HCT116 (cell line): ENCODE measurements at regions not wholly inside any gene's neighbourhood (a gene's known extent, or its start where the extent isn't known, plus 50 kb on each side); places are given as distances from the start of the nearest gene placed in this dataset.

Experiments used
- ATAC-seq: fragments of 200-7000 bp; cut with Tn5 transposase; 2 replicates; pipeline ENCODE4 v1.9.1; 2020; ENCODE audit warnings: mild to moderate bottlenecking, moderate library complexity
- BruUV-seq: library from RNA; stranded (reverse); fragments of 400-500 nt; replicated peaks from 2 replicates; lab custom pipeline; 2021; lab: Mats Ljungman, UMichigan
- CTCF ChIA-PET: fragments of 300-600 bp; sonication (Branson Sonifier 250); formaldehyde crosslinking; loops from one replicate; lab custom pipeline; 2021; ENCODE audit warnings: antibody characterized with exemption; lab: Charles Lee
- POLR2A ChIA-PET: fragments of 300-600, 350-600 bp; sonication (Branson Sonifier 250); formaldehyde crosslinking; loops from one replicate; lab custom pipeline; 2021; ENCODE audit warnings: antibody characterized with exemption; lab: Charles Lee
- RAD21 ChIA-PET, 2 experiments: fragments of 300-600 bp; sonication (Branson Sonifier 250); formaldehyde crosslinking; loops; one replicate each; lab custom pipeline; 2023; ENCODE audit warnings: low total read pairs in 2 of 2; ENCODE audit not compliant: uncharacterized antibody in 2 of 2, unreplicated experiment in 2 of 2, low non-redundant PET in 1 of 2; lab: Charles Lee
- DNase-seq: peaks from one replicate; pipeline ENCODE4 v3.0.0-alpha.2; 2010; ENCODE audit warnings: low read depth, low spot score
- H2AFZ ChIP-seq: fragments of 200-600 bp; shearing (Covaris generic), sonication (generic); 2 replicates; pipeline ENCODE4 v1.6.1; 2017; ENCODE audit warnings: low read depth, mixed run types, mixed read lengths, antibody characterized with exemption, low read length; ENCODE audit not compliant: poor library complexity, severe bottlenecking
- H3K27ac ChIP-seq: 2 replicates; pipeline ENCODE4 v1.5.1; 2012; ENCODE audit warnings: low read depth, low read length
- H3K27me3 ChIP-seq: fragments of 200-600 bp; sonication (generic); 2 replicates; pipeline ENCODE4 v1.6.1; 2016; ENCODE audit warnings: mixed run types, low read length, mixed read lengths; ENCODE audit not compliant: insufficient read depth
- H3K36me3 ChIP-seq, 2 experiments: fragments of 200-500 bp in 1 of 2; fragments of 200-600 bp in 1 of 2; sonication (Bioruptor generic) in 1 of 2; sonication (generic) in 1 of 2; 2 replicates each; pipeline versions ENCODE4 v1.5.1 to v1.6.1; 2014 to 2016; ENCODE audit warnings: low read length in 2 of 2, inconsistent platforms in 1 of 2, mixed read lengths in 1 of 2, mixed run types in 1 of 2; ENCODE audit not compliant: insufficient read depth in 2 of 2, control insufficient read depth in 1 of 2
- H3K4me1 ChIP-seq, 2 experiments: fragments of 200-600 bp in 1 of 2; sonication (generic) in 1 of 2; 2 replicates each; pipeline versions ENCODE4 v1.5.1 to v1.6.1; 2012 to 2017; ENCODE audit warnings: low read length in 2 of 2, inconsistent platforms in 1 of 2, mild to moderate bottlenecking in 1 of 2, mixed read lengths in 1 of 2, mixed run types in 1 of 2, moderate library complexity in 1 of 2; ENCODE audit not compliant: insufficient read depth in 2 of 2, control insufficient read depth in 1 of 2
- H3K4me2 ChIP-seq: fragments of 200-600 bp; sonication (generic); 2 replicates; pipeline ENCODE4 v1.6.1; 2017; ENCODE audit warnings: mixed run types, low read length, mixed read lengths
- H3K4me3 ChIP-seq, 2 experiments: fragments of 200-600 bp in 1 of 2; sonication (generic) in 1 of 2; replicated peaks in 1 of 2; 2 replicates each; pipeline ENCODE4 v1.5.1; 2011 to 2016; ENCODE audit warnings: low read length in 2 of 2, control low read depth in 1 of 2, low read depth in 1 of 2, mild to moderate bottlenecking in 1 of 2, mixed read lengths in 1 of 2, mixed run types in 1 of 2
- H3K79me2 ChIP-seq: fragments of 200-600 bp; sonication (generic); 2 replicates; pipeline ENCODE4 v1.6.1; 2017; ENCODE audit warnings: mild to moderate bottlenecking, mixed run types, low read length, moderate library complexity, mixed read lengths; ENCODE audit not compliant: insufficient read depth
- H3K9ac ChIP-seq: fragments of 200-600 bp; sonication (generic); 2 replicates; pipeline ENCODE4 v1.6.1; 2016; ENCODE audit warnings: low read length, mixed read lengths
- H3K9me2 ChIP-seq: fragments of 200-600 bp; sonication (generic), shearing (Covaris generic); 2 replicates; pipeline ENCODE4 v1.6.1; 2017; ENCODE audit warnings: mixed run types, mild to moderate bottlenecking, moderate library complexity; ENCODE audit not compliant: insufficient read depth
- H3K9me3 ChIP-seq, 2 experiments: fragments of 200-500 bp in 1 of 2; fragments of 200-600 bp in 1 of 2; sonication (Bioruptor generic) in 1 of 2; sonication (generic) in 1 of 2; 2 replicates each; pipeline ENCODE4 v1.6.1; 2014 to 2017; ENCODE audit warnings: low read length in 2 of 2, mixed read lengths in 2 of 2, inconsistent platforms in 1 of 2, low read depth in 1 of 2, mild to moderate bottlenecking in 1 of 2, mixed run types in 1 of 2, moderate library complexity in 1 of 2; ENCODE audit not compliant: control insufficient read depth in 1 of 2, insufficient read depth in 1 of 2
- H4K20me1 ChIP-seq: fragments of 200-600 bp; sonication (generic), shearing (Covaris generic); 2 replicates; pipeline ENCODE4 v1.6.1; 2017; ENCODE audit warnings: mixed run types, mild to moderate bottlenecking, moderate library complexity; ENCODE audit not compliant: insufficient read depth
- ATF3 ChIP-seq: IDR thresholded peaks from 2 replicates; pipeline ENCODE4 v1.6.1; 2012
- EGR1 ChIP-seq: IDR thresholded peaks from 2 replicates; pipeline ENCODE4 v1.6.1; 2012; ENCODE audit warnings: low read depth
- EZH2 ChIP-seq: fragments of 200-600 bp; sonication (generic); IDR thresholded peaks from 2 replicates; pipeline ENCODE4 v1.6.1; 2017; ENCODE audit warnings: antibody characterized with exemption, mixed run types
- FOSL1 ChIP-seq: IDR thresholded peaks from 2 replicates; pipeline ENCODE4 v1.6.1; 2012; ENCODE audit warnings: low read depth
- JUND ChIP-seq: IDR thresholded peaks from 2 replicates; pipeline ENCODE4 v1.6.1; 2012
- POLR2A ChIP-seq: IDR thresholded peaks from 2 replicates; pipeline ENCODE4 v1.7.0; 2011; ENCODE audit warnings: borderline replicate concordance; ENCODE audit not compliant: insufficient read depth, insufficient read length; ENCODE audit errors: extremely low read depth
- POLR2AphosphoS5 ChIP-seq: IDR thresholded peaks from 2 replicates; pipeline ENCODE4 v1.6.1; 2011; ENCODE audit warnings: mild to moderate bottlenecking, low read depth, low read length, moderate library complexity
- RAD21 ChIP-seq: IDR thresholded peaks from 2 replicates; pipeline ENCODE4 v1.6.1; 2012; ENCODE audit warnings: low read depth, mild to moderate bottlenecking
- REST ChIP-seq: IDR thresholded peaks from 2 replicates; pipeline ENCODE4 v1.6.1; 2012; ENCODE audit warnings: low read depth
- SRF ChIP-seq: IDR thresholded peaks from 2 replicates; pipeline ENCODE4 v1.6.1; 2012; ENCODE audit warnings: low read depth
- YY1 ChIP-seq: IDR thresholded peaks from 2 replicates; pipeline ENCODE4 v1.6.1; 2011; ENCODE audit warnings: low read length, low read depth, moderate library complexity, mild to moderate bottlenecking; ENCODE audit not compliant: insufficient replicate concordance; ENCODE audit errors: extremely low read depth
- ZBTB33 ChIP-seq: IDR thresholded peaks from 2 replicates; pipeline ENCODE4 v1.6.1; 2011; ENCODE audit warnings: mild to moderate bottlenecking, low read length, moderate library complexity; ENCODE audit not compliant: insufficient replicate concordance; ENCODE audit errors: extremely low read depth
- ZFX ChIP-seq: fragments of 450-650 bp; IDR thresholded peaks from 2 replicates; pipeline ENCODE4 v1.6.1; 2017
- intact Hi-C: fragments of 100-400 bp; cut with micrococcal nuclease; formaldehyde crosslinking; loops from 2 replicates; pipeline ENCODE4 v1.10.0; 2022
- TF ChIP-seq, protein P1 (sequence below): IDR thresholded peaks from 2 replicates; pipeline ENCODE4 v1.6.1; 2012
- TF ChIP-seq, protein P2 (sequence below), 3 experiments: fragments of 200-600 bp in 1 of 3; sonication (generic) in 1 of 3; IDR thresholded peaks in 2 of 3; conservative IDR thresholded peaks in 1 of 3; 2 replicates each; pipeline ENCODE4 v1.5.1; 2012 to 2017; ENCODE audit warnings: low read depth in 2 of 3, low read length in 2 of 3, antibody characterized with exemption in 1 of 3, borderline replicate concordance in 1 of 3, control low read depth in 1 of 3, mild to moderate bottlenecking in 1 of 3, mixed read lengths in 1 of 3, mixed run types in 1 of 3, moderate library complexity in 1 of 3; ENCODE audit not compliant: insufficient read depth in 1 of 3

DNA sequence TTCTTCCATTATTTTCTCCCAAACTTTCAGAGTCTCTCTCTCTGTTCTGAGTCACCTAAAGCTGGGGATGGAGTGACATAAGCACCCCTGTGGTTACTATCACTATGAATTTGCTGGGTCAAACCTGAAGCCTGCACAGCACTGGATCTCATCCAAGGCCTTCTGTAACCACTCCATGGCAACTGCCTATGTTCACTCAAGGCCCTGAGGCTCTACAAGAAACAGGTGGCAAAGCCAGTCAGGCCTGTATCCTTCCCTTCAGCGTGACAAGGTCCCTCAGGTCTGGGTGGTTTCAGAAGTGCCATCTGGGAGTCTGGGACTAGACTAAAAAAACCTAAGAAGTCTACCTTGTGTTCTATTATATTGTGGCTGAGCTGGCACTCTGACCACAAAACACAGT, 1278.8 kb upstream of the EYS start:
- intact Hi-C loops: no loop called here
- H3K36me3 ChIP-seq: no peaks in the 10 kb centered on the region
- ChIA-PET CTCF (no interaction called here), RAD21 (no interaction called here), POLR2A (no interaction called here)
- ATAC-seq (no peak), DNase-seq (no peak)
- peaks cover 12 to 14% of the 10 kb centered on the region in 2 experiments; a peak in 2 of 4 replicates for H3K9me3 ChIP-seq
- no peaks in the 10 kb centered on the region for H3K27me3 ChIP-seq
- BruUV-seq: no TSS peak
- H3K9ac ChIP-seq: no peak overlapping the region
- no peak overlapping the region for H2AFZ ChIP-seq
- no peaks in the 10 kb centered on the region for H3K9me2 ChIP-seq
- H3K4me2 ChIP-seq: no peak overlapping the region
- TF ChIP-seq EZH2 (no peak), JUND (no peak), FOSL1 (no peak), SRF (no peak), POLR2A (no peak), REST (no peak), ZFX (no peak), YY1 (no peak), POLR2AphosphoS5 (no peak), ATF3 (no peak), EGR1 (no peak), ZBTB33 (no peak), RAD21 (no peak)
- TF ChIP-seq, protein P1, sequence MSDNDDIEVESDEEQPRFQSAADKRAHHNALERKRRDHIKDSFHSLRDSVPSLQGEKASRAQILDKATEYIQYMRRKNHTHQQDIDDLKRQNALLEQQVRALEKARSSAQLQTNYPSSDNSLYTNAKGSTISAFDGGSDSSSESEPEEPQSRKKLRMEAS: no peak
- TF ChIP-seq, protein P2, sequence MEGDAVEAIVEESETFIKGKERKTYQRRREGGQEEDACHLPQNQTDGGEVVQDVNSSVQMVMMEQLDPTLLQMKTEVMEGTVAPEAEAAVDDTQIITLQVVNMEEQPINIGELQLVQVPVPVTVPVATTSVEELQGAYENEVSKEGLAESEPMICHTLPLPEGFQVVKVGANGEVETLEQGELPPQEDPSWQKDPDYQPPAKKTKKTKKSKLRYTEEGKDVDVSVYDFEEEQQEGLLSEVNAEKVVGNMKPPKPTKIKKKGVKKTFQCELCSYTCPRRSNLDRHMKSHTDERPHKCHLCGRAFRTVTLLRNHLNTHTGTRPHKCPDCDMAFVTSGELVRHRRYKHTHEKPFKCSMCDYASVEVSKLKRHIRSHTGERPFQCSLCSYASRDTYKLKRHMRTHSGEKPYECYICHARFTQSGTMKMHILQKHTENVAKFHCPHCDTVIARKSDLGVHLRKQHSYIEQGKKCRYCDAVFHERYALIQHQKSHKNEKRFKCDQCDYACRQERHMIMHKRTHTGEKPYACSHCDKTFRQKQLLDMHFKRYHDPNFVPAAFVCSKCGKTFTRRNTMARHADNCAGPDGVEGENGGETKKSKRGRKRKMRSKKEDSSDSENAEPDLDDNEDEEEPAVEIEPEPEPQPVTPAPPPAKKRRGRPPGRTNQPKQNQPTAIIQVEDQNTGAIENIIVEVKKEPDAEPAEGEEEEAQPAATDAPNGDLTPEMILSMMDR (IDR thresholded peaks at IDR 0.05 in 2 of 3, conservative IDR thresholded peaks at IDR 0.05 in 1 of 3; ENCODE audit: borderline replicate concordance in 1 of 3, insufficient read depth in 1 of 3, low read depth in 2 of 3, low read length in 2 of 3): no peak
- no peaks in the 10 kb centered on the region for H3K4me1 ChIP-seq
- no peaks in the 10 kb centered on the region for H4K20me1 ChIP-seq
- no peaks in the 10 kb centered on the region for H3K79me2 ChIP-seq
- H3K4me3 ChIP-seq: no peak overlapping the region
- H3K27ac ChIP-seq: no peak overlapping the region
